ENCODE measurements at regions not wholly inside any gene's neighbourhood (a gene's known extent, or its start where the extent isn't known, plus 50 kb on each side); places are given as distances from the start of the nearest gene placed in this dataset.

DNA sequence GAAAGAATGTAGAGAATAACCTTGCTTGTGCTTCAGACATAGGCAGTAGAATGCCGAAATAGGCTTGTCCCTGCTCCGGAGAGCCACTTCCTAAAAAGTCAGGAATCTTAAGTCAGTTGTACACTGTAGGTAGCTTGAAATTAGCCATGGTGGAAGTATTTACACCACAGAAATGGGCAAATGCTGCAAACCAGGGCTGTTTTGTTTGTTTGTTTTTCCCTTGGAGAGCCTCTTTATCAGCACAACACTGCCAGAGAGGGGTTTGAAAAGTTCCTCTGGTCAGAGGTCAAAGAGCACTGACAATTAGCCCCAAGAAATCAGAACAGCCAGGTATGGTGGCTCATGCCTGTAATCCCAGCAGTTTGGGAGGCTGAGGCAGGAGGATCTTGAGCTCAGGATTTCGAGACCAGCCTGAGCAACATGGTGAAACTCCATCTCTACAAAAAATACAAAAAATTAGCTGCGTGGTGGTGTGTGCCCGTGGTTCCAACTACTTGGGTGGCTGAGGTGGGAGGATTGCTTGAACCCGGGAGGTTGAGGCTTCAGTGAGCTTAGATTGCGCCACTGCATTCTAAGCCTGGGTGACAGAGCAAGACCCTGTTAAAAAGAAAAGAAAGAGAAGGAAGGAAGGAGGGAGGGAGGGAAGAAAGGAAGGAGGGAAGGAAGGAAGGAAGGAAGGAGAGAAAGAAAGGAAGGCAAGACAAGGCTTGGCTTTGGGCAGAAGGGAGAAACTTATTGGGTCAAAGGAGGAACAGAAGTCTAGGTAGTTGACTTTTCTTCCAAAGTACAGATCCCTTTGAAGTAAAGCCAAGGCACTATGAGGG lies 61.0 kb upstream of the ZMYND8 start:
- no peak for TF ChIP-seq ZNF274 (IDR thresholded peaks at IDR 0.05; ENCODE audit: low read depth, low read length)
- TF ChIP-seq SUZ12 (IDR thresholded peaks at IDR 0.05; ENCODE audit: extremely low read depth, insufficient read depth, insufficient read length), result no peak
